Activated CD8-positive, alpha-beta T cell treated with anti-CD3 and anti-CD28 coated beads, Interleukin-2, amount 10 ng/mL, durations not matched to agents 7 days and 5 days (primary cell): ENCODE measurements at regions not wholly inside any gene's neighbourhood (a gene's known extent, or its start where the extent isn't known, plus 50 kb on each side); places are given as distances from the start of the nearest gene placed in this dataset.

Experiments used
- ATAC-seq: fragments of 150-1000 bp; cut with Tn5 transposase; one replicate; pipeline ENCODE4 v1.10.0; 2021; ENCODE audit warnings: moderate library complexity
- CTCF ChIA-PET: fragments of 350-600 bp; sonication (Branson Sonifier 250); formaldehyde crosslinking; loops from one replicate; lab custom pipeline; 2021; ENCODE audit warnings: antibody characterized with exemption; lab: Charles Lee
- POLR2A ChIA-PET: fragments of 350-600 bp; sonication (Branson Sonifier 250); formaldehyde crosslinking; loops from one replicate; lab custom pipeline; 2021; ENCODE audit warnings: antibody characterized with exemption; lab: Charles Lee
- DNase-seq: peaks from one replicate; pipeline ENCODE4 v3.0.0-alpha.2; 2020
- H3K27ac Mint-ChIP-seq: one replicate; pipeline ENCODE4 v1.8.0; 2021; ENCODE audit warnings: mild to moderate bottlenecking, mixed read lengths
- H3K27me3 Mint-ChIP-seq: one replicate; pipeline ENCODE4 v1.8.0; 2021; ENCODE audit warnings: low read depth, mixed read lengths
- H3K36me3 Mint-ChIP-seq: one replicate; pipeline ENCODE4 v1.8.0; 2021; ENCODE audit warnings: low read depth, mixed read lengths
- H3K4me1 Mint-ChIP-seq: one replicate; pipeline ENCODE4 v1.8.0; 2021; ENCODE audit warnings: low read depth, mixed read lengths
- H3K4me3 Mint-ChIP-seq: one replicate; pipeline ENCODE4 v1.8.0; 2021; ENCODE audit warnings: mild to moderate bottlenecking, mixed read lengths
- H3K9me3 Mint-ChIP-seq: one replicate; pipeline ENCODE4 v1.8.0; 2022; ENCODE audit warnings: mixed read lengths; ENCODE audit not compliant: insufficient read depth

DNA sequence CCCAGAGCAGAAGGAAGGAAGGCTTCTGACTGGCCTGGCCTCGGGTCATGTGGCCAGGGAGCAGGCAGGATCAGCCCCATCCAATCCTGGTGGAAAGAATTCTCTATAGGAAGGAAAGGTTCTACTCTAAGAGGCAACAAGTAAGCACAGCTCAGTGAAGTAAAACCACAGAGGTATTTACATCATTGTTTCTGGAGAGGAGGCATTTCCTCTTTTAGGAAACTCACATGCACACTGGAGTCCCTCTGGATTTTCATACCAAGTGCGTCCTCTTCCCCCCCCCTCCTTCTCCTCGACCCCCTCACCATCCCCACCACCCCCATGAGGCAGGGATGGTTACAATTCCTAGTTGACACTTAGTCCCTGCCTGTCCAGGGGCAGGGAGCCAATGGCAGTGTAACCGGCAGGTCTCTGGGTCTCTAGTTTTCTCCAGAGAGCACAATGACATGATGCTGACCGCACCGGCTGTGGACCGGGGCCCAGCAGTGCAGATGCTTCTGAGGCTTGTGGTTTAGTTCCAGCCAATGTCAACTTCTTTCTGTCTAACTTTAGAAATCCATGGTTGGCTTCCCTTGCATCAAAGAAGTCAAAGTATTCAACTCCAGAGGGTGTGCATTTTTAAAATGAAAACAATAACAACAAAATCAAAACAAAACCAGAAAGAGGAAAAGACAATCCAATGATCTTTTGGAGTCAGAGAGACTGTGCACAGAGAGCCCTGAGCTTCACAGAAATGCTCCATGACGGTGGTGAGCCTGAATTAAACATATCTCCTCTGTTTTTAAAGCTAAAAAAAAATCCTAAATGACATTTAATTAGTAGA lies 230.3 kb upstream of the TLE3 start:
- Mint-ChIP-seq H3K9me3 (no peaks in the 10 kb centered on the region), H3K4me1 (peaks cover 13% of the 10 kb centered on the region), H3K27ac (no peak overlapping the region), H3K36me3 (no peaks in the 10 kb centered on the region), H3K27me3 (peaks cover 33% of the 10 kb centered on the region), H3K4me3 (no peak overlapping the region)
- ATAC-seq (peak; percentile 47), DNase-seq (no peak)
- POLR2A ChIA-PET, result no interaction called here
- CTCF ChIA-PET, result no interaction called here

DNA sequence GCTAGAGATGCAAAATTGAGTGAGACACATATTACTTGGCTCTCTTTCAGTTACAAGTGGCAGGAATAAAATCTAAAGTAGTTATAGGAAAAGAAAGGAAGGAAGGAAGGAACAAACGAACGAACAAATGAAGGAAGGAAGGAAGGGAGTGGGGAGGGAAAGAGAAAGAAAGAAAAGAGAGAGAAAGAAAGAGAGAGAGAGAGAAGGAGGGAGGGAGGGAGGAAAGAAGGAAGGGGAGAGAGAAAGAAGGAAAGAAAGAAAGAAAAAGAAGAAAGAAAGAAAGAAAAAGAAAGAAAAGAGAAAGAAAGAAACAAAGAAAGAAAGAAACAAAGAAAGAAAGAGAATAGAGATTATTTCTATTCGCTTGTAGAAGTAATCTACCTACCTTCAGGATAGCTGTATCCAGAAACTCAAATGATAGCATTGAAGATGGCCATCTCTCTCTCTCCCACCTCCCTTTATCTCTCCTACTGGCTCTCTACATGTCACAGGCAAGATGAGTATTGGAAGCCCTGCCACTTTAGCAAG lies 229.7 kb upstream of the TLE3 start:
- H3K27ac Mint-ChIP-seq, result no peak overlapping the region
- DNase-seq, result no peak
- H3K9me3 Mint-ChIP-seq, result no peaks in the 10 kb centered on the region
- peaks cover 13% of the 10 kb centered on the region for H3K4me1 Mint-ChIP-seq
- ATAC-seq, result no peak
- POLR2A ChIA-PET, result no interaction called here
- H3K27me3 Mint-ChIP-seq, result peaks cover 33% of the 10 kb centered on the region
- CTCF ChIA-PET, result no interaction called here
- no peaks in the 10 kb centered on the region for H3K36me3 Mint-ChIP-seq
- H3K4me3 Mint-ChIP-seq, result no peak overlapping the region

DNA sequence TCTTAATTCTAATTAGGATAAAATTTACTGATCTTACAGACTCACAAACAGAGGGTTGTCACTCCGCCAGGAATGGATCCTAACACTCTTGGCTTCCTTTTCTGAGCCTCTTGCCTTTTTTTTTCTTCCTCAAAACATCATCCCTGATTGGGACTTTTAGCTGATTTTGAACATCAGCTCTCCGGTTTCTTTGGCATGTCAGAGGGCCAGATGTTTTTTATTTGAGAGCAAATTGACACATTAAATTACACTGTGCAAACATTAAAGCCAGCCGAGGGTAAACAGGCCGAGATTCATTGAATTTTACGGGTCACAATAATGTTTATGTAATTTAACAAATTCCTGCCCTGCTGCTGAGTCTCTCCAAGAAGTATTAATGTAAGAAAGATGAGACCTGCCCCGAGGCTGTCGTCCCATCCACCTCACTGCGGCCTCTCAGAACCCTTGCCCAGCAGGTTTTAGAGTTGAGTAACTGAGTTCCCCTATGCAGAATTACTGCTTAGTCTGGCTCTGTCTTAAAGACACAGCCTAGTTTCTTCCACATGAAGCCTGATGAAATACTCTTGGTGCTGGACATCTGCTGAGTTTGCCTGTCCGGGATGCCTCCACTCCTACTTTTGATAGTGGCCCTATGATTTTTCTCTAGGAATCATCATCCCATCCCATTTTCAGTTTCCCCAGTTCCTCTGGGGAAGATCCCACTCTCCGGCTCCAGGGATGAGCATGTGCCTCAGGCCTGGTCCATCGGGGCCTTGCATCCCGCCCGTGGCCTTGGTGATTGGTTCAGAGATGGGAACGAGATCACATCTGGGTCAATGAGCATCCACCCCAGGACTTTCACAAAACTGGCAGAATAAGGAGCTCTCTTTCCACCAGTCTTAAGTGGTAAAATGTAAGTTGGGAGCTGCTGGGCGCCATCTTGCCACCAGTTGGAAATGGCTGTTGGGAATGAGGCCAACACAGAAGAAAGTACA lies 226.6 kb upstream of the TLE3 start:
- H3K36me3 Mint-ChIP-seq, result no peaks in the 10 kb centered on the region
- CTCF ChIA-PET, result no interaction called here

DNA sequence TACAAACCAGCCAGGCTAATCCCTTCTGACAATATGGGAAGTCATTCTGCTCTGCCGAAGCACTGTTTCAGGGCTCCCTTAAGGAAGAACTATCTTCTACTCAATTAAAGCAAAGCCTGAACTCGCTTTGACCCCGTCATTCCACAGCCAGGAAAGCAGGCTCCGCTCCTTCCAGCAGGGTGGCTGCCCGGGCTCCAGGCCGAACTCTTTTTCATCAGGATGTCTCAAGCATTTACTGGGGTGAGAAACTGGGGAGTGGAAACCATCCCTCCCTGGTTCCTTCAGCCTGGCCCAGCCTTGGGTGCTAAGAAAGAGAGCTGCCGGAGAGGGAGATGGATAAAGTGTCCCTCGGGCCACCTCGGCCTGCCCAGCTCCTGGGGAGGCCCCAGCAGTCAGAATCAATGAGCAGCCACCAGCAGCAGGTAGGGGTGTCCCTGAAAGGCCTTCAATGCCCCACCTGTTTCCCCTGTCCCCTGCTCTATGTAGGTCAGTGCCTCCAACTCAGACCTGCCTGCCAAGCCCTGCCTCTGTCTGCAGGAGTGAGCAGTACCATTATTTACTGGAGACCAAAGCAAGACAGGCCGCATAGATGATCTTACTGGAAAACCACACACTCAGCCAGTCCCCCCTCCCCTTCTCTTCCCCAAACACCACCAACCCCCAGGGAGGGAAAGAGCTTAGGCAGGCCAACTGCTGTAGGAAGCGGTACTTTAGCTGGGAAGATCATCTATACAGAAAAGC lies 225.6 kb upstream of the TLE3 start:
- POLR2A ChIA-PET, result no interaction called here
- ATAC-seq (no peak), DNase-seq (no peak)
- H3K27ac Mint-ChIP-seq, result no peak overlapping the region
- peaks cover 18% of the 10 kb centered on the region for H3K4me1 Mint-ChIP-seq
- CTCF ChIA-PET, result no interaction called here
- H3K9me3 Mint-ChIP-seq, result no peaks in the 10 kb centered on the region
- H3K4me3 Mint-ChIP-seq, result no peak overlapping the region
- H3K27me3 Mint-ChIP-seq, result peaks cover 22% of the 10 kb centered on the region
- no peaks in the 10 kb centered on the region for H3K36me3 Mint-ChIP-seq

More for the DNA sequence above, 226.6 kb upstream of the TLE3 start:
- H3K27ac Mint-ChIP-seq, result no peak overlapping the region
- H3K27me3 Mint-ChIP-seq, result peaks cover 23% of the 10 kb centered on the region
- no peak for ATAC-seq
- no peak for DNase-seq
- H3K9me3 Mint-ChIP-seq, result no peaks in the 10 kb centered on the region
- H3K4me1 Mint-ChIP-seq, result peaks cover 14% of the 10 kb centered on the region
- POLR2A ChIA-PET, result no interaction called here
- no peak overlapping the region for H3K4me3 Mint-ChIP-seq

DNA sequence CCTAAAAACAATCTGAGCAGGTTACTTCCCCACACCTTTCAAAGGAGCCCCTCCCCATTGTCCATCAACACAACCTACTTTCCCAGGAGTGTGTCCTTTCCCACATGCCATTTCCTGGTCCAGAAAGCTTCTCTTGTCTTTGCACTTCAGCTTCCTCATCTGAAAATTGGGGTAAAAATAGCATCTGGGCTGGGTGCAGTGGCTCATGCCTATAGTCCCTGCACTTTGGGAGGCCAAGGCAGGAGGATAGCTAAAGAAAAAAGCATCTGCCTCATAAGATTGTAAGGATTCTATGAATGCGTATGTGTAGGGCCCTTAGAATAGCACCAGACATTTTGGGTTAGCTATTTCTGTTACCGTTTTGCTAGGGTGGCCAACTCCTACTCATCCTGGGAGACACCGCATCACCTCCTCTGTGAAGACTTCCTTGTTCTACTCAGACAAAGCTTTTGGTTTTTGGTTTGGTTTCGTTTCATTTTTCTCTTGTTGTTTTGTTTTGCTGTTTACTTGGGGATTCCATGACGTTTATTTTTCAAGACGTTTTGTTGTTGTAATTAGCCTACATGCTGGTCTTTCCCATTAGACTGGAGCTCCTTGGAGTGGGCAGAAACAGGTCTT lies 224.4 kb upstream of the TLE3 start:
- Mint-ChIP-seq H3K27me3 (peaks cover 20% of the 10 kb centered on the region), H3K9me3 (no peaks in the 10 kb centered on the region), H3K4me3 (no peak overlapping the region), H3K27ac (no peak overlapping the region), H3K36me3 (no peaks in the 10 kb centered on the region), H3K4me1 (peaks cover 11% of the 10 kb centered on the region)
- POLR2A ChIA-PET, result no interaction called here
- CTCF ChIA-PET, result no interaction called here
- no peak for ATAC-seq
- no peak for DNase-seq

DNA sequence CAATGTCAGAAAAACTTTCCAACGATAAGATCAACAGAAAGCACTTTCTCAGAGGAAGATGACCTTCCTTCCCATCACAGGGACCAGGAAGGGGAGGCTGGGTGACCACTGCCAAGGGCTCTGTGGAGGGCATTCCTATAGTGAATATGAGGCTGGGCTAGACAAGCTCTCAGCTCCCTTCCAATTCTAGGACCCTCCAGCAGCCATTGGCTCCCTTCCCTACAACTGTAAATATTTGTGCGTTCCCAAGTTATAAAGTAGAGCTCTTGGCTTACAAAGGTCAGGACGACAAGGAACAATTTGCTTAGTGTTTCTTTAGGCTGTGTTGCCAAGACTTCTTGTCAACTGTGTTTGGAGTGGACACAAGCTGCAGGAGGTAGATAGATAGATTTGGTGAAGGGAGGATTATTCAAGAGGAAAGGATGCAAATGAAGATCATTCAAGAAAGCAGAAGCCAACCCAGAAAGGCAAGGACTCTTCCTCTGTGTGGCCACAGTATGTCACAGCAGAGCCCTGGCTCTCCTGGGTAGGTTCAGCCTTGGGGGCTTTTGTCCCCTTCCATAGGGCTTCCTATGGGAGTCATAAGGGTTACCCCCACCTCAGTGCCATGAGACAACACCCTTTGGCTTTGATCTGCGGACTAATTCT lies 223.6 kb upstream of the TLE3 start:
- Mint-ChIP-seq H3K27me3 (peaks cover 18% of the 10 kb centered on the region), H3K9me3 (no peaks in the 10 kb centered on the region), H3K36me3 (no peaks in the 10 kb centered on the region), H3K4me3 (no peak overlapping the region), H3K4me1 (peaks cover 11% of the 10 kb centered on the region), H3K27ac (no peak overlapping the region)
- ChIA-PET CTCF (no interaction called here), POLR2A (no interaction called here)
- ATAC-seq, result no peak
- DNase-seq, result no peak

DNA sequence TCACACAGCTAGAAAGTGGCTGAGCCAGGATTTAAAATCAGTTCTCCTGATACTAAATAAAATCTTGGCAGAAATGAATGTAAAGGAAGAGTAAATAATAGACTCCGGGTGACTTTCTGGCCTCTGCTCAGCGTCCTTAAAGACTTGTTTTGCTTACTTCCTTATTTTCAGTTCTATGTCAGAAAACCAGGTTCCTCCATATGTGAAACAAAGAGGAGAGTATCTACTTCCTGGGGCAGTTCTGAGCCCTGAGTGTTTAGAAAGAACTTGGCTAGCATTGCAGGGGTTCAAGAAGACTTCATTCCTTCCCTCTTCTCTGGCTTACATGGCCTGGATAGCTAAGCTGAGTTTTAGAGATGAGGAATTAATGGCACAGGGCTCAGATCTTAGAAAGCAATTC lies 222.8 kb upstream of the TLE3 start:
- Mint-ChIP-seq H3K27ac (no peak overlapping the region), H3K36me3 (no peaks in the 10 kb centered on the region), H3K9me3 (no peaks in the 10 kb centered on the region), H3K4me1 (peaks cover 11% of the 10 kb centered on the region), H3K4me3 (no peak overlapping the region), H3K27me3 (peaks cover 22% of the 10 kb centered on the region)
- ChIA-PET POLR2A (no interaction called here), CTCF (no interaction called here)
- DNase-seq, result no peak
- no peak for ATAC-seq

DNA sequence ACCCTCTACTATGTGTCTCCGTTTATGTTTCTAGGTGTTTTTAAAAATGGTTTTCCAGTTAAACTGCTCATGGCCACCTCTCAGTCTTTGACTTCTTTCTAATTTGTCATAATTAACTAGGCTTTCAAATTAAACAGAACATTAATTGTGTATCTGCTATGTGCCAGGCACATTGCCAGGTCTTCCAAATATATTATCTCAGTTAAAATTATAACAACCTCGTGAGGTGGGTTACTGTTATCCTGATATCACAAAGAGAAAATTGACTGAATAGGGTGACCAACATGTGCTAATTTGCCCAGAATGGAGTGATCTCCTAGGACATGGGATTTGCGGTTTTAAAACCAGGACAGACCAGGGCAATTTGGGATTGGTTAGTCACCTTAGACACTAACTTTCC lies 222.4 kb upstream of the TLE3 start:
- ChIA-PET CTCF (no interaction called here), POLR2A (no interaction called here)
- Mint-ChIP-seq H3K27ac (no peak overlapping the region), H3K4me3 (no peak overlapping the region), H3K27me3 (peaks cover 20% of the 10 kb centered on the region), H3K9me3 (no peaks in the 10 kb centered on the region), H3K36me3 (no peaks in the 10 kb centered on the region), H3K4me1 (peaks cover 11% of the 10 kb centered on the region)
- ATAC-seq (no peak), DNase-seq (no peak)

DNA sequence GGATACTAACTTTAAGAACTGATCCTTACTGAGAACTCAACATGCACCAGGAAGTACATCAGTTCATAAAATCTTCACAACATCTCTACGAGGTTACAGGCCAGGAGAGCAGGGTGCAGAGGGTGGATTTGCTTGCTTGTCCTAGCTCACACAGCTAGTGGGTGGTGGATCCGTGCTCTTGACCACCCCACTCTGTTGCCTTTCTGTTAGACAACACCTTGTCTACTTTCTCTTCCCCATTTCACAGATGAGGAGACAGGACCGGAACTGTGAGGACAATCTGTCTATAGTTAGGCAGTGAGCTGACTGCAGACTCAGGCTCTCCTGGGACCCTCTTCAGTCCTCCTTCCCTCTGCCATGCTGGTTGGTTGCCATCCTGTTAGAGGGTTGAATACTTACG lies 221.7 kb upstream of the TLE3 start:
- Mint-ChIP-seq H3K9me3 (no peaks in the 10 kb centered on the region), H3K4me1 (peaks cover 11% of the 10 kb centered on the region), H3K27ac (no peak overlapping the region), H3K27me3 (peaks cover 16% of the 10 kb centered on the region), H3K36me3 (no peaks in the 10 kb centered on the region), H3K4me3 (no peak overlapping the region)
- no peak for ATAC-seq
- POLR2A ChIA-PET, result no interaction called here
- no peak for DNase-seq
- CTCF ChIA-PET, result interaction anchor here (0.7 kb wide), 1 partner anchor 11 kb away, joined by 3 read pairs; no protein-coding TSS in a partner anchor

DNA sequence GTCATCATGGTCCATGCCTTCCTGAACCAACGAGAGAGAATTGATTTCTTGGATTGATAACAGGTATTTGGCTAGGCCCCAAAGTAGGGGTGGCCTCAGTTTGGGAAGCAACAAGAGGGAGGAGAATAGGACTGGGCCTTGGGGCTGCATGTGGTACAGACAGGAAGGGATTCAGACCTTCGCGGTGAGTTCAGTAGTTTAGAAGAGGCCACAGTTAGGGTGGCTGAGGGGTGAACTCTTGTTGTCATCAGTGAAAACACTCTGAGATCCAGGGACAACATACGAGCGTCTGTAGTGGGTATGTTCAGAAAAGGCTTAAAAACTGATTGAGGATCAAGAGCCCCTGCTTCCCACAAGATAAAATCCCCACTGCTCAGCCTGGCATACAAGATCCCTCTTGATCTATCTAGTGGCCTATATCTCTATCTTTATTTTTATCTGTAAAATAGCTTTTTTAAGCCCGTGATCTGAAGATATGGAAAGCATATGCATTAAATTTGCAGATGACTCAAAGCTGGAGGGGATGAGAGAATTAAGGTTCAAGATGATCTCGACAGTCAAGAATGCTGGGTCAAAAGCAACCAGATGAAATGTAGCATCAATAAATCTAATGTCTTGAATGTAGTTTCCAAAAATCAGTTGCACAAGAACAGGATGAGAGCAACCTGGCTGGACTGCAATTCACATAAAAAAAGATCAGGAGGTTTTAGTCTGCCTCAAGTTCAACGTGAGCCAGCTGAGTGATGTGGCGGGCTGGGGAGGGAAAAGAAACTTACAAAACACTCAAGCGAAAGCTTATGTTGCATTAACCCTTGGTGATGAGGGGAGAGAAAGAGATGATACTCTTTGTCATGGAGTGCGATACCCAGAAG lies 221.1 kb upstream of the TLE3 start:
- Mint-ChIP-seq H3K4me1 (peaks cover 11% of the 10 kb centered on the region), H3K9me3 (no peaks in the 10 kb centered on the region), H3K27me3 (peaks cover 16% of the 10 kb centered on the region), H3K27ac (no peak overlapping the region), H3K4me3 (no peak overlapping the region), H3K36me3 (no peaks in the 10 kb centered on the region)
- ChIA-PET CTCF (interaction anchor here (0.7 kb wide), 1 partner anchor 10 kb away, joined by 3 read pairs; no protein-coding TSS in a partner anchor), POLR2A (no interaction called here)
- DNase-seq (no peak), ATAC-seq (no peak)
